ENCODE measurements at regions not wholly inside any gene's neighbourhood (a gene's known extent, or its start where the extent isn't known, plus 50 kb on each side); places are given as distances from the start of the nearest gene placed in this dataset.

- no peak for DNase-seq (ENCODE audit: low read depth)
- TF ChIP-seq, protein P1, sequence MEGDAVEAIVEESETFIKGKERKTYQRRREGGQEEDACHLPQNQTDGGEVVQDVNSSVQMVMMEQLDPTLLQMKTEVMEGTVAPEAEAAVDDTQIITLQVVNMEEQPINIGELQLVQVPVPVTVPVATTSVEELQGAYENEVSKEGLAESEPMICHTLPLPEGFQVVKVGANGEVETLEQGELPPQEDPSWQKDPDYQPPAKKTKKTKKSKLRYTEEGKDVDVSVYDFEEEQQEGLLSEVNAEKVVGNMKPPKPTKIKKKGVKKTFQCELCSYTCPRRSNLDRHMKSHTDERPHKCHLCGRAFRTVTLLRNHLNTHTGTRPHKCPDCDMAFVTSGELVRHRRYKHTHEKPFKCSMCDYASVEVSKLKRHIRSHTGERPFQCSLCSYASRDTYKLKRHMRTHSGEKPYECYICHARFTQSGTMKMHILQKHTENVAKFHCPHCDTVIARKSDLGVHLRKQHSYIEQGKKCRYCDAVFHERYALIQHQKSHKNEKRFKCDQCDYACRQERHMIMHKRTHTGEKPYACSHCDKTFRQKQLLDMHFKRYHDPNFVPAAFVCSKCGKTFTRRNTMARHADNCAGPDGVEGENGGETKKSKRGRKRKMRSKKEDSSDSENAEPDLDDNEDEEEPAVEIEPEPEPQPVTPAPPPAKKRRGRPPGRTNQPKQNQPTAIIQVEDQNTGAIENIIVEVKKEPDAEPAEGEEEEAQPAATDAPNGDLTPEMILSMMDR (IDR thresholded peaks at IDR 0.05; ENCODE audit: low read depth, low read length, missing control alignments): no peak
- in situ Hi-C loops (cut with HindIII; ENCODE audit: low sequenced_read_pairs): no loop called here
- no peak overlapping the region for H3K4me3 ChIP-seq (ENCODE audit: low read depth, low read length)
Measured at GRCh38 chr18:54726143-54726542, 102.1 kb upstream of the RAB27B start.

DNA sequence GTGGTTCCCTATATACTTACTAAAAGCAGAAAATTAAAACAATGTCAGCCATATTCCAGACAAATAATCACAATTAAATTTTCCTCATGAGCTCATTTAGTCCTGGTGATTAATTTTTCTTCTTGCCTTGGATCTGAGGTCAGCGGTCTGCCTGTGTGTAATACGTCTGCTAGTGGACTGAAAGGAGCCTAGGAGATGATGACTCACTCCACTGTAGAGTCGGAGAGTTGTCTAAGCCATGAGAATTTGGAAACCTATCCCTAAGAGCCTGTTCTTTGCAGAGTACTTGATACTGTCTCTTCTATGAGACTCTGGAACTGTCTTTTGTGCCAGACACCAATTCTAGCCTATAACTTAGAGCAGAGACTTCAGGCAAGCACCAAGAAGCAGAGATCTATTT, 94.2 kb upstream of the RAB27B start:
- DNase-seq (ENCODE audit: low read depth): peak; percentile 85
- in situ Hi-C loops (cut with HindIII; ENCODE audit: low sequenced_read_pairs): no loop called here
- TF ChIP-seq, protein P1 (IDR thresholded peaks at IDR 0.05; ENCODE audit: low read depth, low read length, missing control alignments): no peak
- H3K4me3 ChIP-seq (ENCODE audit: low read depth, low read length): no peak overlapping the region

DNA sequence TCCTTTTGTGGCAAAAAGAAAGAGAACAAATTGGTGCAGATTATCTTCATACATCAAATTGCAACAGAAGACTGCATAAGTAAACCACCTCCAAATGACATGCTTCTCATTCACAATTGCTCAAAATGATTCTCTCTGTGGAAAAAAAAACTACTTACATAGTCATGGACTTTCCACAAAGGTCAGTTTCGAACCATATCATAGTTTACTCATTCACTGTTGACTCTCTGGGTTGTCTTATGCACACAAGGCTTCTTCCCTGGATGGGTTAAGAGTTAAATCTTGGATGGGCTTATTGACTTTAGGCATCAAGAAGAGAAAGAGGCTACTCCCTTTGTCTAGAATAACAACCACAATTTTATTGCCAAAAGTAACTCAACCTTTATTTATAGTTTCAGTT, 91.3 kb upstream of the RAB27B start:
- H3K4me3 ChIP-seq (ENCODE audit: low read depth, low read length): no peak overlapping the region
- TF ChIP-seq, protein P1 (IDR thresholded peaks at IDR 0.05; ENCODE audit: low read depth, low read length, missing control alignments): no peak
- in situ Hi-C loops (cut with HindIII; ENCODE audit: low sequenced_read_pairs): no loop called here
- DNase-seq (ENCODE audit: low read depth): no peak

GRCh38 chr18:54737986-54738385, 90.3 kb upstream of the RAB27B start:
- no peak for DNase-seq (ENCODE audit: low read depth)
- in situ Hi-C loops (cut with HindIII; ENCODE audit: low sequenced_read_pairs): no loop called here
- TF ChIP-seq, protein P1 (IDR thresholded peaks at IDR 0.05; ENCODE audit: low read depth, low read length, missing control alignments): no peak

GRCh38 chr18:54739476-54739875, 88.8 kb upstream of the RAB27B start:
- no peak for DNase-seq (ENCODE audit: low read depth)
- no peak overlapping the region for H3K4me3 ChIP-seq (ENCODE audit: low read depth, low read length)
- TF ChIP-seq, protein P1 (IDR thresholded peaks at IDR 0.05; ENCODE audit: low read depth, low read length, missing control alignments): no peak
- in situ Hi-C loops (cut with HindIII; ENCODE audit: low sequenced_read_pairs): no loop called here

More at GRCh38 chr18:54737986-54738385, 90.3 kb upstream of the RAB27B start:
- no peak overlapping the region for H3K4me3 ChIP-seq (ENCODE audit: low read depth, low read length)

DNA sequence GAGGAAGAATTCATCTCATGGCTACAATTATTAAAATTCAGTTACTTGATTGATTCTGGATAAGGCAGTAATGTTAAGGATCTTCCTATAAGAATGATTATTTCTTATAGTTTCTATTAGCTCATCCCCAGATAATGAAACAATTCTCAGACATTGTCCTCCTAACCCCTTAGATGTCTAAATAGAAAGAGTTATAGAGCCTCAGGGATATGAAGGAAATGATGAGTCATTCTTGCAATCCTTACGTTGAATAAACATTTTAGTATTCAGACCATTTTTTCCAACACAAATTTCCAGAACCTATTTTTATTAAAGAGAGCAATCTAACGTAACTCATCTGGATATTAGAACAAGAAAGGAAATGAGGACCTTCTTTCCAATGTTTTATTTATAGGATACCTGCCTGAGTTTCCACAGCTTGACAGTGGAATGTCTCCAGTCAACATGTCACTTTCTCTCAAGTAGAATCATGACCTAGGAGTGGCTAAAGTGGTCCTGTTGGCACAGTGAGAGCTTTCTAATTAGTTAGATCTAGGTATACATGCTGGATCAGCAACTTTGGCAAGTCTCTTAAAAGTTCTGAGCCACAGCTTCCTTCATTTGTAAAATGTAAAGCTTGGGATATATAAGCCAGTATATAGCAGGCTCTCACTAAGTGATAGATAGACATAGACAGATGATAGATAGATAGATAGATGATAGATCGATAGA, 88.0 kb upstream of the RAB27B start:
- in situ Hi-C loops (cut with HindIII; ENCODE audit: low sequenced_read_pairs): loop anchor here (5.0 kb wide), 1 partner anchor 67 kb away; no protein-coding TSS in a partner anchor
- H3K4me3 ChIP-seq (ENCODE audit: low read depth, low read length): no peak overlapping the region
- TF ChIP-seq, protein P1 (IDR thresholded peaks at IDR 0.05; ENCODE audit: low read depth, low read length, missing control alignments): no peak
- no peak for DNase-seq (ENCODE audit: low read depth)

Data from astrocyte of the cerebellum (primary cell).